IPS DF 6.9 (cell line): ENCODE measurements at regions not wholly inside any gene's neighbourhood (a gene's known extent, or its start where the extent isn't known, plus 50 kb on each side); places are given as distances from the start of the nearest gene placed in this dataset.

Experiments
- DNase-seq: peaks from one replicate; pipeline ENCODE4 v3.0.0-alpha.2; 2013; ENCODE audit warnings: low read depth, low spot score
- H3K27ac ChIP-seq: one replicate; pipeline ENCODE4 v1.5.1; 2013; ENCODE audit warnings: low read length, control low read depth
- H3K27me3 ChIP-seq: 2 replicates; pipeline ENCODE4 v1.6.1; 2013; ENCODE audit warnings: mild to moderate bottlenecking, low read length; ENCODE audit not compliant: control insufficient read depth, insufficient read depth
- H3K36me3 ChIP-seq: 2 replicates; pipeline ENCODE4 v1.6.1; 2013; ENCODE audit warnings: low read length; ENCODE audit not compliant: control insufficient read depth, insufficient read depth
- H3K4me1 ChIP-seq: 2 replicates; pipeline ENCODE4 v1.6.1; 2013; ENCODE audit warnings: low read length; ENCODE audit not compliant: control insufficient read depth, insufficient read depth
- H3K4me3 ChIP-seq: 2 replicates; pipeline ENCODE4 v1.5.1; 2013; ENCODE audit warnings: mild to moderate bottlenecking, low read length
- H3K9me3 ChIP-seq: 2 replicates; pipeline ENCODE4 v1.6.1; 2013; ENCODE audit warnings: low read length, inconsistent platforms; ENCODE audit not compliant: control insufficient read depth, insufficient read depth
- WGBS: extraction: QIAGEN DNeasy Blood & Tissue Kit; methylation state at CpG from one replicate; pipeline ENCODE4 v1.1.7; 2013; ENCODE audit warnings: mixed read lengths, missing lambda C conversion rate; ENCODE audit not compliant: insufficient read length, insufficient coverage; 5-methylcytosine and 5-hydroxymethylcytosine counted together

DNA sequence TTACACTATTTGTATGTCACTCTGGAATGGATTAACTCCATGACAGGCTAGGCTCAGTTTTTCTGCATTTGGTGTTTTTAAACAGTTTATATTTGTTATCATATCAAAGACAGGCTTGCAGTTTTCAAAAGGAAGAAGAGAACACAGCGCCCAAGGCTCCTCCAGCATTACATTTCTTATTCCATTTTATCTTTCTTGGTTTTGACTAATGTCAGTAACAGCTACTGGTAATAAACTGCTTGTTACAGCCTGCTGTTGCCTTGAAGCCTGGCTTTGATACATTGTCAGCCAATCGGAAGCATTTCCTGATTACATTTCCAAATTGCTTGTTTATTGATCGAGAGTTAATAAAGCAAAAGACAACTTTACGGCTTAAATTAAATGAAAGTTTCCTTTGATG, 166.0 kb upstream of the MDFIC start:
- H3K4me1 ChIP-seq, result no peaks in the 10 kb centered on the region
- H3K36me3 ChIP-seq, result no peaks in the 10 kb centered on the region
- DNase-seq, result no peak
- no peak overlapping the region for H3K27ac ChIP-seq
- no peaks in the 10 kb centered on the region for H3K9me3 ChIP-seq
- WGBS, result no CpG with 5 or more reads among the region's 4 CpGs
- H3K4me3 ChIP-seq, result no peak overlapping the region
- no peaks in the 10 kb centered on the region for H3K27me3 ChIP-seq

DNA sequence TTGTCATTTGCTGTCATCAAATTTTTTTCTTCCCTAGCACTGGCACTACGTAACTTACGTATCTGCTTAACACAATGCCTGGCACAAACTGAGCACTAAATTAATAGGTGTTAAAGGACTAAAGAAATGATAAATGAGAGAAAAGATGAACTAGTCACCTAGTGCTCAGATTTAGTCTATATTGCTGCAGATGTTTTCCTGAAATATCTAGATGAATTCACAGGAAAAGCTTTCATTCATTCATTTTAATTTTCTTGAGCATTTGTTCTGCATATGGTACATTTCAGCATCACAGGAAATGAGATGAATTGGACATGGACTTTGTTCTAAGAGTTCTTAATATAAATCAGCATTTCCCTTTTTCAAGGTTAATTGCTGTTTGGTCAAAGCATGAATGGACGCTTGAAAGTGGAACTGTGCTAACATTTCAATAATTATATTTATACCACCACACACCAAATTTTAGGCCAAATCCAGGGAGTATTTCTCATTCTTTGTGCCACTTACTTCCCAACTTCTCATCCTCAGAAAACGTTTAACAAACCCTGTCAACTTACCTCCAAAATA, 163.2 kb upstream of the MDFIC start:
- Histone ChIP-seq H3K9me3 (no peaks in the 10 kb centered on the region), H3K4me1 (no peaks in the 10 kb centered on the region), H3K36me3 (no peaks in the 10 kb centered on the region), H3K27ac (no peak overlapping the region), H3K4me3 (no peak overlapping the region), H3K27me3 (no peaks in the 10 kb centered on the region)
- DNase-seq, result no peak
- WGBS, result no CpG with 5 or more reads among the region's 4 CpGs

DNA sequence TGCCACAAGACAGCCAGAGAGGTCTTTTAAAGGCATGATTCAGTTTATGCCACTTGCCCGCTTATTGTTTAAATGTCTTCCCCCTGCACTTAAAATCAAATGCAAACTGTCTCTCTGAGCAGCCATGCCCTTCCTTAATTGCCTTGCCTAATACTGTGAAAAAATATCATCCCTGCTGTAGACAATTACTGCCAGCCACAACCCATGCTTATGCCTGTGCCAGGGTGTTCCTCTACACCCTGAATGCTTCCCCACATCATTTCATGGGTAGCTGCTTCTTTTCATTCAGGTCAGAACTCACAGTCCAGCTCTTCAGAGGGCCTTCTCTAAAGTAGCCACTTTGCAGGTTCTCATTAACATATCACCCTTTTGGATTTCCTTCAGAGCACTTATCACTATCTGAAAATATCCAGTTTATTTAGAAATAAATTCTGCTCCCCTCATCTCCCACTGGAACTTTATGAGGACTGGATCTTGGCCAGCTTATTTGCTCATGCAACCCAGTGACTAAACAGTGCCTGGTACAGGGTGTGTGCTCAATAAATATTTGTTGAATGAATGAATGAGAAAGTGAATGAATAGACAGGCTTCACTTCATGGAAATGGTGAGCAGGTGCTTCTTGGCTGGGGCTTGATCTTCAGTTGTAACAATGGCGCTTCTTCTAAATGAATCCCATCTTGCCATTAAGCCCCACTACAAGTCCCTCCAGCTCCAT, 162.4 kb upstream of the MDFIC start:
- no CpG with 5 or more reads among the region's 2 CpGs for WGBS
- Histone ChIP-seq H3K27ac (no peak overlapping the region), H3K4me3 (no peak overlapping the region), H3K4me1 (no peaks in the 10 kb centered on the region), H3K9me3 (no peaks in the 10 kb centered on the region), H3K27me3 (no peaks in the 10 kb centered on the region), H3K36me3 (no peaks in the 10 kb centered on the region)
- DNase-seq, result no peak

DNA sequence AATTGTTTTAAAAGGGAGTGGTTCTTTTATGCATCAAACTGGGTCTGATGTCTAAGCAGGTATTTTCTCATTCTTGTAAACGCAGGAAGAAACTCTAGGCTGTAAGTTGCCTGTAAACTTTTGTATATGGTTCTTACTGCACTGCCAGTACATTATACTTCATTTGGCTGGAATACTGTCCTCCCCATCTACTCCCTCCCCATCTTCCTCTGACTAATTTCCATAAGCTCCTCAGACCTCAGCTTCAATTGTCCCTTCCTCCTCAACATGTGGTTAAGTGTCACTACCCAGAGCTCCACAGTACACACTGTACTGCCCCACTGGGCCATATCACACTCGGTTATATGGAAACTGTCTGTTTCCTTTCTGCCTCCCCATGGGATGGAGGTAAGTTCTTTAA, 161.4 kb upstream of the MDFIC start:
- H3K4me3 ChIP-seq, result no peak overlapping the region
- no peaks in the 10 kb centered on the region for H3K4me1 ChIP-seq
- H3K27ac ChIP-seq, result no peak overlapping the region
- no peaks in the 10 kb centered on the region for H3K9me3 ChIP-seq
- no peak for DNase-seq
- H3K27me3 ChIP-seq, result no peaks in the 10 kb centered on the region
- no peaks in the 10 kb centered on the region for H3K36me3 ChIP-seq
- WGBS, result no CpG with 5 or more reads among the region's 2 CpGs

DNA sequence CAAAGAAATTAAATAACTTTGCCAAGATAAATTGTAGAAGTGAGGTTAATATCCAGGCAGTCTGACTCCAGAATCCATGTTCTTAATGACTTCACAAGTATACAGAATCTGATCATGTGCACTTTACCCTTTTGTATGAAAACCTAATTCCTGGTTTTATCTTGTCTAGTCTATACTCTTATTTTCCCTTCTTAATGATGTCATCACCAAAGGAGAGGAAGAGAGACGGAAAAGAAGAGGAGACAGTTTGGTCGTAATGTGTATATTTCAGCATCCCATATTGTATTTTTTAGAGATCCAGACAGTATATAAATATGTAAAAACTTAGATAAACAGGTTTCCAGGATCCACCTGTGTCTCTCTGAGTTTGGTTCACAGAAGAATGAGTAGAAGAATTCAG, 159.9 kb upstream of the MDFIC start:
- no peaks in the 10 kb centered on the region for H3K4me1 ChIP-seq
- H3K27ac ChIP-seq, result no peak overlapping the region
- H3K36me3 ChIP-seq, result no peaks in the 10 kb centered on the region
- H3K4me3 ChIP-seq, result no peak overlapping the region
- no peaks in the 10 kb centered on the region for H3K27me3 ChIP-seq
- no CpG with 5 or more reads among the region's 2 CpGs for WGBS
- DNase-seq, result no peak
- no peaks in the 10 kb centered on the region for H3K9me3 ChIP-seq

DNA sequence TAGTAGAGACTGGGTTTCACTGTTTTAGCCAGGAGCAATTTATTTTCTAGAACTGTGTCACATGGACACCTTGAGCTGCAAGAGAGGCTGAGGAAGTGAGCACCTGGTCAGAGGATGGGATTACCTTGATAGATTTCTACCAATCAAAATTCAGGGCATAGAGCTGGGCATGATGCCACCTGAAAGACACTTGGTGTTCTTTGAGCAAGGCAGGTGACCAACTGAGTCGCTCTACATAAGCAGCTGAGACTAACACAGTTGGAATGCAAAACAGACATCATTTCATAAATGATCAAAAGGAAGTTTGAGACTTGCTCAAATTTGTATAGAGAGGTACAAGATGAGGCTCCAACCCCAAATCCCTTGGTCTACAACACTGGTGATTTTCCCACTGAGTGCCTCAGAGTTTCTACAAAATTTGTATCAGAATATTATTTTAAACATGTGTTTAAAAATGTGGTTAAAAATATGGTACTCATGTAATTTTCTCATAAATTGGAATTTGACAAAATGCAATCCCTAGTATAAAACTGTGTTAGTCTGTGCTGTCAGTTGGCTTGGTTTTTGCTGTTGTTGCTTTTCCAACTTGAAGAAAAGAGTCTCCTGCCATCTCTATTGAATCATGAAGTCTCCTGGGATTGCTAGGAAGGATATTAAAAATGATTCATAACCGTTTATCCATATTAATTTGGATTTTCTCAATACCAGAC, 156.4 kb upstream of the MDFIC start:
- WGBS, result no CpG with 5 or more reads among the region's 2 CpGs
- DNase-seq, result no peak
- no peaks in the 10 kb centered on the region for H3K27me3 ChIP-seq
- H3K4me1 ChIP-seq, result no peaks in the 10 kb centered on the region
- H3K27ac ChIP-seq, result no peak overlapping the region
- no peak overlapping the region for H3K4me3 ChIP-seq
- no peaks in the 10 kb centered on the region for H3K36me3 ChIP-seq
- no peaks in the 10 kb centered on the region for H3K9me3 ChIP-seq

DNA sequence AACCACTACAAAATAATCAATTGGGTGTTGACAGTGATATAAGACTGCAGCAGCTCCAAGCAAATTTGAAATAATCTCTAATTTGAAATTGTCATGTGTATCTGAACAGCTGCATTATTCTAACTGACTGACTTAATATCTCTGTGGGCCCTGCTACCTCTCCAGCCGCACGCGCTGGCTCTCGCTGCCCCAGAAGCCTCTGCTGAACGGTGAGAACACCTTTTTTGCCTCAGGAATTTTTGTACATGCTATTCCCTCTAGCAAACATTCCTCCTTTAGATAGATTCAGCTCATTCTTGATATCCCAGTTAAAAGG, 155.9 kb upstream of the MDFIC start:
- no CpG with 5 or more reads among the region's 5 CpGs for WGBS
- Histone ChIP-seq H3K27me3 (no peaks in the 10 kb centered on the region), H3K9me3 (no peaks in the 10 kb centered on the region), H3K27ac (no peak overlapping the region), H3K4me3 (no peak overlapping the region), H3K4me1 (no peaks in the 10 kb centered on the region), H3K36me3 (no peaks in the 10 kb centered on the region)
- DNase-seq, result no peak

DNA sequence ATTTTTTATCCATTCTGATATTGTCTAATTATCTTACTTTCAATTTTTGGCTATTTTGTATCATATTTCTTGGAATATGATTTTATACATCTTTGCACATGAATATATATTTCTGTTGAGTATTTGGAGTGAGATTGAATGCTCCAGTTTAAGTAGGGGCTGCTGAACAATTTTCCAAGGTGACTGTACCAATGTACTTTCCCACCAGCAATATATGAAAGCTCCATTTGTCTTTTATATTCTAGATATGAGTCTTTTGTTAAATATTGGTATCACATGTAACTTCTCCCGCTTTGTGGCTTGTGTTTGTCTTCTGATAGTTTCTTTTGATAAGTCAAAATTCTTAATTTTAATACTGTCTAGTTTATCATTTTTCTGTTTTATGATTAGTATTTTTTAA, 144.6 kb upstream of the MDFIC start:
- no CpG with 5 or more reads among the region's 1 CpG for WGBS
- no peak overlapping the region for H3K4me3 ChIP-seq
- no peak overlapping the region for H3K27ac ChIP-seq
- H3K4me1 ChIP-seq, result no peaks in the 10 kb centered on the region
- DNase-seq, result no peak
- no peaks in the 10 kb centered on the region for H3K9me3 ChIP-seq
- no peaks in the 10 kb centered on the region for H3K36me3 ChIP-seq
- no peaks in the 10 kb centered on the region for H3K27me3 ChIP-seq

DNA sequence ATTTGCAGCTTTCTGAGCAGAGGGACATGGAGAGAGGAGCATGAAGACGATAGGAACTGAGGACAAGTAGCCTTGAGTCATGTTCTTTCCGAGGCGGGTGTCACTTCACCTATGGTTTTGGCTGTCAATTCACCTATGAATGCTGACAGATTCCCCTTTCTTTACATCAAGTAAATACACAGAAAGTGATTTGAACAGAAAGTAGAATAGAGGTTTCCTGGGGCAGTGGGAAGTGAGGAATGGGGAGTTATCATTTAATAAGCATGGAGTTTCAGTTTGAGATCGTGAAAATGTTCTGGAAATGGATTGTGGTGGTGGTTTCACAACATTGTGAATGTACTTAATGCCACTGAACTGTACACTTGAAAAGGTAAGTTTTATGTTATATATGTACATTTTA, 138.4 kb upstream of the MDFIC start:
- no peak for DNase-seq
- no peaks in the 10 kb centered on the region for H3K9me3 ChIP-seq
- H3K4me1 ChIP-seq, result no peaks in the 10 kb centered on the region
- H3K27me3 ChIP-seq, result no peaks in the 10 kb centered on the region
- WGBS, result no CpG with 5 or more reads among the region's 4 CpGs
- H3K27ac ChIP-seq, result no peak overlapping the region
- no peak overlapping the region for H3K4me3 ChIP-seq
- no peaks in the 10 kb centered on the region for H3K36me3 ChIP-seq

DNA sequence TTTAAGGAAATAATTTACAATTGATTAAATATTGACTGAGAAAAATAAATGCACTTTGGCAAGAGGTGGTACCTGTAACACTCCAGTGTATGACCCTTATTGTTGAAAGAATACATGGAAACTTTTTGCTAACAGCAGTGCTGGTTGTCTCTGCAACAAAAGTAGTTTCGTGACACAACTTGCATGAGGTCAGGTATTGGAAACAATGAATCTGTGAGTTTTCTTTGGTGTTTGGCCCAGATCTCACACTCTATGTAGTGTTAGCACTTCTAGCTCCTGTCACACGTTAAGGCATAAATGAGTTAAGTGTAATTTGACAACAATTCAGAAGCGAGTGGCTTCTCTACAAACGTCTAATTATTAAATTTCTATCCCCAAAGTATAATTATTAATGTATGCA, 137.7 kb upstream of the MDFIC start:
- H3K4me3 ChIP-seq, result no peak overlapping the region
- no peak for DNase-seq
- H3K27ac ChIP-seq, result no peak overlapping the region
- H3K4me1 ChIP-seq, result no peaks in the 10 kb centered on the region
- H3K36me3 ChIP-seq, result no peaks in the 10 kb centered on the region
- H3K9me3 ChIP-seq, result no peaks in the 10 kb centered on the region
- WGBS, result no CpG with 5 or more reads among the region's 4 CpGs
- H3K27me3 ChIP-seq, result no peaks in the 10 kb centered on the region

DNA sequence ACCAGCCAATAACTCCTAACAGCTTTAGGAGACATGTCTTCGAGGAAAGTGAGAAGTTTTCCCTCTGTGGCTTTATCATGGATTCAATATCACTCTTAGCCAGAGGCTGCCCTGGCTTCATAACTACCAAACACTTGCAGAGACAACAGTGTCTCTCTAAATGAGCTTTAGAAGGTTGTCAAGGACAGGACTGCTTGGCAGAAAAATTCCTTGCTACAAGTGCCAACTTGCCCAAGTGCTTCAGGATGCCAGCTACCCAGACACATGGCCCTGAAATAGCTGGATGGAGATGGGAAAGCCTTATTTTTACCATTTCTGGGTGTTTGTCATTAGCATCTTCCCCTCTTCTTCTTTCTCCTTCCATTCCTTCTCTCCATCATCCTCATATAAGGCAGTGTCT, 137.1 kb upstream of the MDFIC start:
- Histone ChIP-seq H3K4me1 (no peaks in the 10 kb centered on the region), H3K36me3 (no peaks in the 10 kb centered on the region), H3K27ac (no peak overlapping the region), H3K4me3 (no peak overlapping the region), H3K27me3 (no peaks in the 10 kb centered on the region), H3K9me3 (no peaks in the 10 kb centered on the region)
- WGBS, result no CpG with 5 or more reads among the region's 1 CpG
- DNase-seq, result no peak
